Activated T-helper 9 cell treated with anti-CD3 and anti-CD28 coated beads, Interleukin-2, amount 50 U/mL, for 16 hours (primary cell): ENCODE measurements at regions not wholly inside any gene's neighbourhood (a gene's known extent, or its start where the extent isn't known, plus 50 kb on each side); places are given as distances from the start of the nearest gene placed in this dataset.

ENCODE experiments used
- DNase-seq: peaks from one replicate; pipeline ENCODE4 v3.0.0-alpha.2; 2020; ENCODE audit warnings: low read depth

- DNase-seq = no peak
Observed at GRCh38 chr20:24169256-24169655, 180.7 kb upstream of the GGTLC1 start.

- DNase-seq = no peak
Observed at GRCh38 chr20:24166412-24166811, 177.8 kb upstream of the GGTLC1 start.

GRCh38 chr20:24166123-24166381 lies 177.5 kb upstream of the GGTLC1 start:
- DNase-seq = no peak

GRCh38 chr20:24165301-24166122 lies 176.9 kb upstream of the GGTLC1 start:
- no peak for DNase-seq

- DNase-seq = no peak
Observed at GRCh38 chr20:24164360-24164759, 175.8 kb upstream of the GGTLC1 start.

GRCh38 chr20:24163506-24163905 lies 174.9 kb upstream of the GGTLC1 start:
- DNase-seq = no peak

- DNase-seq = no peak
Observed at GRCh38 chr20:24160563-24161281, 172.1 kb upstream of the GGTLC1 start.

GRCh38 chr20:24158281-24158680 lies 169.7 kb upstream of the GGTLC1 start:
- DNase-seq = no peak

GRCh38 chr20:24157213-24157612 lies 168.6 kb upstream of the GGTLC1 start:
- DNase-seq = no peak

GRCh38 chr20:24153101-24154040 lies 164.8 kb upstream of the GGTLC1 start:
- DNase-seq = no peak

GRCh38 chr20:24151621-24152294 lies 163.2 kb upstream of the GGTLC1 start:
- DNase-seq = no peak

- DNase-seq = no peak
Observed at GRCh38 chr20:24150406-24150805, 161.8 kb upstream of the GGTLC1 start.

- no peak for DNase-seq
Observed at GRCh38 chr20:24149881-24150307, 161.3 kb upstream of the GGTLC1 start.

- DNase-seq = no peak
Observed at GRCh38 chr20:24149175-24149574, 160.6 kb upstream of the GGTLC1 start.

- DNase-seq = no peak
Observed at GRCh38 chr20:24148372-24148771, 159.8 kb upstream of the GGTLC1 start.

GRCh38 chr20:24147961-24148360 lies 159.4 kb upstream of the GGTLC1 start:
- no peak for DNase-seq

GRCh38 chr20:24147479-24147878 lies 158.9 kb upstream of the GGTLC1 start:
- no peak for DNase-seq

- DNase-seq = no peak
Observed at GRCh38 chr20:24146231-24146634, 157.7 kb upstream of the GGTLC1 start.

- DNase-seq = no peak
Observed at GRCh38 chr20:24144371-24144770, 155.8 kb upstream of the GGTLC1 start.

GRCh38 chr20:24141111-24141510 lies 152.5 kb upstream of the GGTLC1 start:
- DNase-seq = no peak

- DNase-seq = no peak
Observed at GRCh38 chr20:24139846-24140245, 151.3 kb upstream of the GGTLC1 start.

- no peak for DNase-seq
Observed at GRCh38 chr20:24138951-24139350, 150.4 kb upstream of the GGTLC1 start.
